NCI-H774 (cell line): ENCODE measurements at regions not wholly inside any gene's neighbourhood (a gene's known extent, or its start where the extent isn't known, plus 50 kb on each side); places are given as distances from the start of the nearest gene placed in this dataset.

Source experiments
- DNase-seq: peaks from one replicate; lab custom pipeline; 2025; lab: John Stamatoyannopoulos, UW

DNA sequence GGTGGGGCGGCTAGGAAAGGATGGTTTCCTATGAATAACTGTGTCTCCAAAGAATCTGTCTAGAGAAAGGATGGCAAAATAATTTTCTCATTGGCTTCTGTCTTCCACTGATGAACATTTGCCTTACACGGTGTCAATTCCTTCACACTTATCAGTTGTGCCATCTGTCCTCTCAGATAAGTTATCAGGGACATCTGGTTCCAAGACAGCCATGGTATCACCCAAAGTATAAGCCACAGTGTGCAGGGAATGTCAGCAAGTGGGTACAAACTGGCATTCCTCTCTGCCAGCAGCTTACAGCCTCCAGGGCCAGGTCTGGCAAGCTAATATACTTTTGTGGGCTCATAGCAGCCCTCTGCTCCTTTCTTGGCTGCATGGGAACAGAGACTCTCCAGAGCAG, 1092.0 kb downstream of the EFNA5 start:
- DNase-seq, result no peak

DNA sequence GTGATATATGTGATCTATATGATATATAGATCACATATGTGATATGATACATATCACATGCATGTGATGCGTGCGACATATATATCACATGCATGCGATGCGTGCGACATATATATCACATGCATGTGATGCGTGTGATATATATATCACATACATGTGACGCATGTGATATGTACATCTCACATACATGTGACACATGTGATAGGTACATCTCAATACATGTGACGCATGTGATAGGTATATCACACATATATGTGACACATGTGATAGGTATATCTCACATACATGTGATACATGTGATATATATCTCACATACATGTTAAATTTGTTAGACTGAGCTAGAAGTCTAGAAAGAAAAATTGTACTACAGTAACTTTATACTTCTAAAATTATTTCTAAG, 1095.9 kb downstream of the EFNA5 start:
- DNase-seq, result no peak

DNA sequence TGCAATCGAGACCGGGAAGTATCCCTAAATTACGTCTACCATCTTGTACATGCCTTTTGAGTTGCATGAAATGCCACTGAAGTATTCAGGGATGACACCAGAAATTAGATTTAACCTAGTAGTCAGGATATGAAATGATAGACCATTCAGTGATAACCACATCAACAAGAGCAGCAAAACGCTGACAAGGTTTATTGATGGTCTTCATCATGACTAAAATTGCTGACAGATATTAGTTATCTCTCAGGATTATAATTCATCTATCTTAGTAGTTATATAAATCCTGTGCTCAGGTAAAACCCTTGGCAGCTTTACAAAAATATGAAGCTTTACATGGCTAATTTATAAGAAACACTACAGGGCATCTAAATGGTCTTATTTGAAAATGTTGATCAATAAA, 1104.7 kb downstream of the EFNA5 start:
- no peak for DNase-seq

GRCh38 chr5:106545325-106545724, 1125.4 kb downstream of the EFNA5 start:
- no peak for DNase-seq

- no peak for DNase-seq
Observed at GRCh38 chr5:106543330-106543729, 1127.4 kb downstream of the EFNA5 start.

DNA sequence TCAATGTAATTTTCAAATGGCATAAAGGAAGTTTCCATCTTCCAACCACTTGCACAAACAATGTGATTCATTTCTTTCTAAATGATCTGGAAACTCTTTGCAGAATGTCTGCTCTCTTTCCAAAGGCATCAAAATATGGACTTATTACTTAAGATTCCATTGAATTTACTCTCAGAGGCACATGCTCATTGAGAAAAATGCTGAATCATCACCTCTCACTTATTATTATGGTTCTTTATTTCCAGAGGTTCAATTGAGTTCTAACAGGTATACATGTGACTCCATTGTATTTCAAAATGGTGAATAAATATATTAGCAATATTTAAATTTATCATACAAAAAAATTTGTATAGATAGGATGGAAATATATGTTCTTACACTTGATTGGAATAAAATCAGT, 1140.6 kb downstream of the EFNA5 start:
- no peak for DNase-seq

DNA sequence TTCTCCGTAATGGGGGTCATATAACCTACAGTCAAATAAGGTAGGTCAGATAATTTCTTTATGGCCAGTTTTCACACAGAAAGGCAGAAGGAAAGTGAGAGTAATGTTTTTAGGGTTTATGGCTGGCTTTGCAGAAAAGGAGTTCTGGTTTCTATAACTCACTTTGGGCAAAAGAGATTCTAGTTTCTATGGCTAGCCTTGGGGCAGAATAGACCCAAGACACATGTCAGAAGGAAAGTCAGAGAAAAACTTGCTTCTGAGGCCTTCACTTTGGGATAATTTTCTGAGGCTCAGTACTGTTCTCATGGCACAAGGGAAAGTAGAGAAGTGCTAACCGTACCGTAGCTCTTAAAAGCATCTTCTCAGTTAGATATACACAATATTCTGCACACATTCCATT, 1145.3 kb downstream of the EFNA5 start:
- no peak for DNase-seq

- no peak for DNase-seq
Observed at GRCh38 chr5:106523852-106524251, 1146.9 kb downstream of the EFNA5 start.

GRCh38 chr5:106522296-106522695, 1148.4 kb downstream of the EFNA5 start:
- no peak for DNase-seq

DNA sequence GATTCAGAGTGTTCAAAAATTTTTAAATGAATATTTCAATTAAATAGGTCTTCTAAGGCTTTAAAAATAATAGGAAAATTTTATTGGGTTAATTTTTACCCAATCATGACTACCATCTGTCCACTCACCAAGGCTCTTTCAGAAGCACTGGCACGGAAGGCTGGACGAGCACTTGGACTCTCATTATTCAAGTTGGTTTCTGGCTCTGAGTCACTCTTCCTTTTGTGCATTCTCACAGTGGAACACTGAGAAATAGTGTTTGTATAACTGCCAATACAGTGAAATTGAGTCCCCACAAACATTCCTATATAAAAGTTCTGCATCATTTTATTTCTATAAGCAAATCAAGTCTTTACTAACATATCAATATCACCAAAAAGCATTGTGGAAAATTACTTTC, 1149.0 kb downstream of the EFNA5 start:
- no peak for DNase-seq

DNA sequence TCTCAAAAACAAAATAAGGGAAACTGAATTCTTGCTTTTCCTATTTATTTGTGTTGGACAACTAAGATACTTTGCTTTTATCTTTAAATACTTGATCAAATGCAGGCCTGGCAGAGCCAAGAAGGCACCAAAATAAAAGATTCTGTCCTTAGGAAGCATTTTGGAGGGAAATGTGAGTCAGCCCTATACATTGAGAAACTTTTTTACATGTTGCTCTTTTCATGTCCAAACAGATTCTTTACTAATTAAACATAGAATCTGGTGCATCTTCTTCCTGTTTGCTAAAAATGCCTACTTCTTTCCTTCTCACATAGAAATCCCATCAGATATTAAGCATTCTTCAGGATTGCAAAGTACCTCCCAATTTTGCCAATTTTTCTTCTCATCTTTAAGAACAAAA, 1160.4 kb downstream of the EFNA5 start:
- DNase-seq, result no peak

- DNase-seq, result no peak
Observed at GRCh38 chr5:106508894-106509293, 1161.8 kb downstream of the EFNA5 start.

DNA sequence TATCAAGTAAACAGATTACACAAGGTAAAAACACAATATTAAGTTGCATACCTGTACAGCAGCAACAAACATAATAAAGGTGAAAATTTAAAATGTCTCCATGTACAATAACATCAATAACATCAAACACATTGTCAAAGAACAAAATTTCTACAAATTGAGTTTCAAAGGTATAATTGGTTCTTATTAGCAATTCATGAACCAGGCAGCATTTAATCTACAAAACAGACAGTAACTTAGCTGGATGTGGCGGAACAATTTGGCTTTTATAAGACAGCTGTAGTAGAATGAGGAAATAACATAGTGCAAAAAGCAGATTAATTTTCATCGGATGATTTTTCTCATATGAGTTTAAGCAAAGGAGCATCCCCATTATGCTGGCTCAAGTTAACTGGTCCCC, 1176.8 kb downstream of the EFNA5 start:
- no peak for DNase-seq

- DNase-seq, result no peak
Observed at GRCh38 chr5:106489004-106489403, 1181.7 kb downstream of the EFNA5 start.

GRCh38 chr5:106488407-106488806, 1182.3 kb downstream of the EFNA5 start:
- no peak for DNase-seq

- DNase-seq, result no peak
Observed at GRCh38 chr5:106481374-106481773, 1189.4 kb downstream of the EFNA5 start.

GRCh38 chr5:106476630-106477029, 1194.1 kb downstream of the EFNA5 start:
- no peak for DNase-seq

DNA sequence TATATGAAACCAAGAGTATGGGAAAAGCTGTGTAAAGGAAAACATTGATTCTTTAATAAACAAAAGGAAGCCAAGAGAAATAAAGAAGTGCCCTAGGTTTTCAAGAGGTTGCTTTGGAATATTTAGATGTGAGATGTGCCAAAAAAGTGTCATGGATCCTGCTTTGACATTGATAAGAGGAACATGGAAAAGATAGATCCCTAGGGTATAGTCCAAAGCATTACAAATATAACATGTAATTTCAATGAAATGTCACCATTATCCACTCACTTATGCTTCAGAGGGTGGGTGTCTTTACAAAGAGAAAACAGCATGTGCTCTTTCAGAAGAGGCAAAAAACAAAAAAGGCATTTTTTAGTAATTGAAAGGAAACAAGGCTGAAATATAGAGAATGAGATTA, 1196.7 kb downstream of the EFNA5 start:
- no peak for DNase-seq

DNA sequence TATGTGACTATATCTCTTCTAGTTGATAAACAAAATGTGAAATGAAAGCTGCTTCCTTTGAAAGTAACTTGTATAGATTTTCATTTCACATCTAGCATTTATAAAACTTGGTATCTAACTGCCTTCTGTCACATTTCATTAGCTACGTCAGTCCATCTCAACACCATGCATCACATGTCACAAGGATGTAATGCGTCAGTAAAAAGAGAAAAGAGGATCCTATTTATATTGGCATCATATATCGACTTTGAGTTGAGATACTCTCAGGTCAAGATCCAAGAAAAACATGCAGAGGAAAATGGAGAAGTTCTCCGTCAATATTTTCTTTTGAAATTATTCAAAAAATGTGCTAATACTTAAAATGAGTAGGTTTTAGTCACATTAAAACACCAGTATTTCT, 1211.2 kb downstream of the EFNA5 start:
- no peak for DNase-seq

- no peak for DNase-seq
Observed at GRCh38 chr5:106454651-106455415, 1215.9 kb downstream of the EFNA5 start.

- no peak for DNase-seq
Observed at GRCh38 chr5:106454050-106454449, 1216.7 kb downstream of the EFNA5 start.

- DNase-seq, result no peak
Observed at GRCh38 chr5:106451998-106452397, 1218.7 kb downstream of the EFNA5 start.

GRCh38 chr5:106443746-106444145, 1227.0 kb downstream of the EFNA5 start:
- DNase-seq, result no peak

- DNase-seq, result no peak
Observed at GRCh38 chr5:106435185-106435584, 1235.6 kb downstream of the EFNA5 start.
